OCI-LY3 (cell line): ENCODE measurements at regions not wholly inside any gene's neighbourhood (a gene's known extent, or its start where the extent isn't known, plus 50 kb on each side); places are given as distances from the start of the nearest gene placed in this dataset.
"Not testable (repeated sequence)": the region's sequence is repeated elsewhere in the genome, so short reads cannot be mapped to it uniquely, and the experiment has no call there.

Source experiments
- H2AFZ ChIP-seq: fragments of 200-600, 300-600 bp; shearing (Covaris generic); 2 replicates; pipeline ENCODE4 v1.6.0; 2014; ENCODE audit warnings: antibody characterized with exemption, low read depth, low read length
- H3K27ac ChIP-seq: fragments of 200-600, 300-600 bp; sonication (generic); 2 replicates; pipeline ENCODE4 v1.5.1; 2014; ENCODE audit warnings: mild to moderate bottlenecking, low read length, moderate library complexity, mixed read lengths
- H3K27me3 ChIP-seq: fragments of 200-600, 300-600 bp; sonication (generic); 2 replicates; pipeline ENCODE4 v1.6.1; 2014; ENCODE audit warnings: low read depth, low read length, mixed read lengths
- H3K36me3 ChIP-seq: fragments of 200-600, 300-600 bp; sonication (generic); replicated peaks from 2 replicates; pipeline ENCODE3; 2014; ENCODE audit warnings: low read depth, low read length, mixed read lengths
- H3K4me1 ChIP-seq: fragments of 300-600, 200-600 bp; sonication (generic); 2 replicates; pipeline ENCODE4 v1.6.1; 2014; ENCODE audit warnings: low read length, mixed read lengths
- H3K4me2 ChIP-seq: fragments of 200-600, 300-600 bp; sonication (generic); 2 replicates; pipeline ENCODE4 v1.6.1; 2014; ENCODE audit warnings: low read length, mixed read lengths
- H3K4me3 ChIP-seq: fragments of 300-600, 200-600 bp; sonication (generic); 2 replicates; pipeline ENCODE4 v1.5.1; 2014; ENCODE audit warnings: antibody characterized with exemption, mild to moderate bottlenecking, low read length, moderate library complexity
- H3K79me2 ChIP-seq: fragments of 300-600, 200-600 bp; shearing (Covaris generic); 2 replicates; pipeline ENCODE4 v1.6.1; 2014; ENCODE audit warnings: mild to moderate bottlenecking, low read length, mixed read lengths
- H3K9ac ChIP-seq: fragments of 300-600, 200-600 bp; shearing (Covaris generic); 2 replicates; pipeline ENCODE4 v1.6.0; 2014; ENCODE audit warnings: mild to moderate bottlenecking, low read length, moderate library complexity
- H3K9me3 ChIP-seq: fragments of 200-600, 300-600 bp; shearing (Covaris generic); 2 replicates; pipeline ENCODE4 v1.6.1; 2014; ENCODE audit warnings: low read length, mixed read lengths; ENCODE audit not compliant: insufficient read depth
- H4K20me1 ChIP-seq: fragments of 200-600, 300-600 bp; sonication (generic); 2 replicates; pipeline ENCODE4 v1.6.1; 2016; ENCODE audit warnings: low read length, mixed read lengths; ENCODE audit not compliant: insufficient read depth
- CTCF ChIP-seq: fragments of 200-600, 300-600 bp; sonication (generic); IDR thresholded peaks from 2 replicates; pipeline ENCODE4 v1.5.1; 2014; ENCODE audit warnings: antibody characterized with exemption, low read length, low read depth
- EZH2phosphoT487 ChIP-seq: fragments of 200-600 bp; shearing (Covaris generic); IDR thresholded peaks from 2 replicates; pipeline ENCODE4 v1.6.1; 2018; ENCODE audit warnings: antibody characterized with exemption, mixed run types, low read depth

- H2AFZ ChIP-seq: no peak overlapping the region
- H3K27ac ChIP-seq: no peak overlapping the region
- no peak overlapping the region for H3K4me2 ChIP-seq
- no peaks in the 10 kb centered on the region for H3K79me2 ChIP-seq
- TF ChIP-seq EZH2phosphoT487: no peak
- TF ChIP-seq CTCF: no peak
- H3K4me1 ChIP-seq: peaks cover 24% of the 10 kb centered on the region
- H4K20me1 ChIP-seq: no peaks in the 10 kb centered on the region
- no peak overlapping the region for H3K4me3 ChIP-seq
- no peaks in the 10 kb centered on the region for H3K9me3 ChIP-seq
- H3K9ac ChIP-seq: no peak overlapping the region
- H3K36me3 ChIP-seq: no peaks in the 10 kb centered on the region
- H3K27me3 ChIP-seq: peaks cover 6% of the 10 kb centered on the region; the same call in 1 of the 2 replicates
These were observed 67.2 kb upstream of the BCL6 start for GRCh38 chr3:187812496-187812895.

GRCh38 chr3:187813198-187813597 lies 67.9 kb upstream of the BCL6 start:
- peaks cover 24% of the 10 kb centered on the region for H3K4me1 ChIP-seq
- TF ChIP-seq EZH2phosphoT487 (no peak), CTCF (no peak)
- no peaks in the 10 kb centered on the region for H4K20me1 ChIP-seq
- no peak overlapping the region for H3K27ac ChIP-seq
- H3K4me2 ChIP-seq: no peak overlapping the region
- H2AFZ ChIP-seq: no peak overlapping the region
- H3K79me2 ChIP-seq: no peaks in the 10 kb centered on the region
- H3K4me3 ChIP-seq: no peak overlapping the region
- H3K27me3 ChIP-seq: peaks cover 6% of the 10 kb centered on the region; the same call in 1 of the 2 replicates
- no peaks in the 10 kb centered on the region for H3K36me3 ChIP-seq
- H3K9me3 ChIP-seq: no peaks in the 10 kb centered on the region
- no peak overlapping the region for H3K9ac ChIP-seq

DNA sequence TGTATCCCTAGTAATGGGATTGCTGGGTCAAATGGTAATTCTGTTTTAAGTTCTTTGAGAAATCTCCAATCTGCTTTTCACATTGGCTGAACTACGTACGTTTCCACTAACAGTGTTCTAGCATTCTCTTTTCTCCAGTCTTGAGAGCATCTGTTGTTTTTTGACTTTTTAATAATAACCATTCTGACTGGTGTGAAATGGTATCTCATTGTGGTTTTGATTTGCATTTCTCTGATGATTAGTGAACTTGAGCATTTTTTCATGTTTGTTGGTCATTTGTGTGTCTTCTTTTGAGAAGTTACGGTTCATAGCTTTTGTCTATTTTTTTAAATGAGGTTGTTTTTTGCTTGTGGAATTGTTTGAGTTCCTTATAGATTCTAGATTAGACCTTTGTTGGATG lies 72.5 kb upstream of the BCL6 start:
- H3K4me1 ChIP-seq, H3K79me2 ChIP-seq, H3K9ac ChIP-seq, H3K27me3 ChIP-seq, H4K20me1 ChIP-seq, H3K4me3 ChIP-seq, H3K36me3 ChIP-seq, H3K9me3 ChIP-seq, H2AFZ ChIP-seq, H3K27ac ChIP-seq, H3K4me2 ChIP-seq: not testable (repeated sequence)

GRCh38 chr3:187821616-187822317 lies 76.5 kb upstream of the BCL6 start:
- no peak overlapping the region for H3K4me2 ChIP-seq
- H2AFZ ChIP-seq: no peak overlapping the region
- TF ChIP-seq CTCF: no peak
- TF ChIP-seq EZH2phosphoT487: no peak
- H3K4me3 ChIP-seq: no peak overlapping the region
- no peaks in the 10 kb centered on the region for H3K9me3 ChIP-seq
- no peaks in the 10 kb centered on the region for H4K20me1 ChIP-seq
- peaks cover 7% of the 10 kb centered on the region for H3K4me1 ChIP-seq
- H3K36me3 ChIP-seq: no peaks in the 10 kb centered on the region
- no peak overlapping the region for H3K9ac ChIP-seq
- H3K79me2 ChIP-seq: no peaks in the 10 kb centered on the region
- no peak overlapping the region for H3K27ac ChIP-seq
- H3K27me3 ChIP-seq: 0 out of 2 replicates have a peak, but pooled peaks cover 3% of the 10 kb centered on the region
